ENCODE measurements at regions not wholly inside any gene's neighbourhood (a gene's known extent, or its start where the extent isn't known, plus 50 kb on each side); places are given as distances from the start of the nearest gene placed in this dataset.

DNA sequence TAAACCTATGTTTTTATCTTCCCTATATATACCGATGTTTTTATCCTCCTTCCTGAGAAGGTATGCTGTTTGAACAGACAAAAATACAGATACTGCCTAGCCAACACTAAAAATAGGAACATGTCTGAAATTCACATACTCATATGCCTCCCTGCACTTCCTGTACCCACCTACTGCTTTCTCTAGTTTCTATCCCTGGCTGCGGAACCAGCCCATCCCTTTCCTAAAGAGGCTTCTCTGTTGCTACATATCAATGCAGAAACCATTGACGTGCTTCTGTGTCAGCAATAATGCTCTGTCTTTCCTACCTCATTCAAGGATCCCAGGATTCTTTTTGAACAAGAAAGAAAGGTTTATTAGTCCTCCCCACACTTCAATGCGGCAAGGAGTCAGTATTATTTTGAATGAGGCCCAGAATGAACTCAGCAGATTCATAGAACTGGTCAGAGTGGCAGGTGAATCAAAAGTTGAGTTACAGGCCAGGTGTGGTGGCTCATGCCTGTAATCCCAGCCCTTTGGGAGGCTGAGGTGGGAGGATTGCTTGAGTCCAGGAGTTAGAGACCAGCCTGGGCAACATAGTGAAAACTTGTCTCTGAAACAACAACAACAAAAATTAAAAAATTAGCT, 67.8 kb upstream of the NAP1L1 start:
- TF ChIP-seq, protein P1, sequence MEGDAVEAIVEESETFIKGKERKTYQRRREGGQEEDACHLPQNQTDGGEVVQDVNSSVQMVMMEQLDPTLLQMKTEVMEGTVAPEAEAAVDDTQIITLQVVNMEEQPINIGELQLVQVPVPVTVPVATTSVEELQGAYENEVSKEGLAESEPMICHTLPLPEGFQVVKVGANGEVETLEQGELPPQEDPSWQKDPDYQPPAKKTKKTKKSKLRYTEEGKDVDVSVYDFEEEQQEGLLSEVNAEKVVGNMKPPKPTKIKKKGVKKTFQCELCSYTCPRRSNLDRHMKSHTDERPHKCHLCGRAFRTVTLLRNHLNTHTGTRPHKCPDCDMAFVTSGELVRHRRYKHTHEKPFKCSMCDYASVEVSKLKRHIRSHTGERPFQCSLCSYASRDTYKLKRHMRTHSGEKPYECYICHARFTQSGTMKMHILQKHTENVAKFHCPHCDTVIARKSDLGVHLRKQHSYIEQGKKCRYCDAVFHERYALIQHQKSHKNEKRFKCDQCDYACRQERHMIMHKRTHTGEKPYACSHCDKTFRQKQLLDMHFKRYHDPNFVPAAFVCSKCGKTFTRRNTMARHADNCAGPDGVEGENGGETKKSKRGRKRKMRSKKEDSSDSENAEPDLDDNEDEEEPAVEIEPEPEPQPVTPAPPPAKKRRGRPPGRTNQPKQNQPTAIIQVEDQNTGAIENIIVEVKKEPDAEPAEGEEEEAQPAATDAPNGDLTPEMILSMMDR (conservative IDR thresholded peaks at IDR 0.05; ENCODE audit: low read depth, low read length), result no peak
- TF ChIP-seq SMC3 (IDR thresholded peaks at IDR 0.05; ENCODE audit: low read depth, low read length) (no peak), FOS (IDR thresholded peaks at IDR 0.05; ENCODE audit: low read depth, low read length) (no peak), POLR2A (IDR thresholded peaks at IDR 0.05; ENCODE audit: low read depth, low read length) (no peak), MAZ (IDR thresholded peaks at IDR 0.05; ENCODE audit: borderline replicate concordance, low read depth, low read length) (no peak), RFX5 (IDR thresholded peaks at IDR 0.05; ENCODE audit: low read depth, low read length) (no peak), RAD21 (IDR thresholded peaks at IDR 0.05; ENCODE audit: low read length) (no peak), MAFK (IDR thresholded peaks at IDR 0.05; ENCODE audit: low read depth, low read length) (no peak), MXI1 (IDR thresholded peaks at IDR 0.05; ENCODE audit: borderline replicate concordance, low read depth, low read length) (no peak), BHLHE40 (IDR thresholded peaks at IDR 0.05; ENCODE audit: low read depth, low read length) (no peak), RCOR1 (IDR thresholded peaks at IDR 0.05; ENCODE audit: insufficient replicate concordance, low read length) (no peak), NFE2L2 (IDR thresholded peaks at IDR 0.05; ENCODE audit: low read depth, low read length) (no peak), CHD1 (IDR thresholded peaks at IDR 0.05; ENCODE audit: low read depth, low read length) (no peak)
- TF ChIP-seq, protein P2, sequence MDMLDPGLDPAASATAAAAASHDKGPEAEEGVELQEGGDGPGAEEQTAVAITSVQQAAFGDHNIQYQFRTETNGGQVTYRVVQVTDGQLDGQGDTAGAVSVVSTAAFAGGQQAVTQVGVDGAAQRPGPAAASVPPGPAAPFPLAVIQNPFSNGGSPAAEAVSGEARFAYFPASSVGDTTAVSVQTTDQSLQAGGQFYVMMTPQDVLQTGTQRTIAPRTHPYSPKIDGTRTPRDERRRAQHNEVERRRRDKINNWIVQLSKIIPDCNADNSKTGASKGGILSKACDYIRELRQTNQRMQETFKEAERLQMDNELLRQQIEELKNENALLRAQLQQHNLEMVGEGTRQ (IDR thresholded peaks at IDR 0.05; ENCODE audit: low read depth, low read length), result no peak
